K562 (cell line): ENCODE measurements at regions not wholly inside any gene's neighbourhood (a gene's known extent, or its start where the extent isn't known, plus 50 kb on each side); places are given as distances from the start of the nearest gene placed in this dataset.

Experiments used
- ELF2 ChIP-seq: fragments of 250-450 bp; sonication (Bioruptor Pico); IDR thresholded peaks from 2 replicates; pipeline ENCODE4 v1.5.0; 2021; ENCODE audit warnings: mild to moderate bottlenecking
- GABPB2 ChIP-seq: fragments of 250-450 bp; sonication (Bioruptor Pico); conservative IDR thresholded peaks from 2 replicates; pipeline ENCODE4 v1.5.1; 2021; ENCODE audit warnings: mild to moderate bottlenecking
- MAFF ChIP-seq: IDR thresholded peaks from 2 replicates; pipeline ENCODE4 v1.6.1; 2012; ENCODE audit warnings: low read length, improper control_type of control experiment
- MEF2D ChIP-seq: conservative IDR thresholded peaks from 2 replicates; pipeline ENCODE4 v1.6.1; 2016; ENCODE audit warnings: low read depth, missing genetic modification characterization, missing compliant biosample characterization
- NCOA1 ChIP-seq: fragments of 450-650 bp; IDR thresholded peaks from 2 replicates; pipeline ENCODE4 v1.6.1; 2016; ENCODE audit warnings: low read depth
- RUNX1 ChIP-seq: sonication (generic); IDR thresholded peaks from 2 replicates; pipeline ENCODE4 v1.6.1; 2016; ENCODE audit warnings: antibody characterized with exemption, low read depth
- SAFB ChIP-seq: fragments of 200-400 bp; formaldehyde crosslinking; IDR thresholded peaks from 2 replicates; pipeline ENCODE4 v1.6.1; 2017; ENCODE audit warnings: low read depth, low read length, borderline replicate concordance
- SNIP1 ChIP-seq: fragments of 450-650 bp; IDR thresholded peaks from 2 replicates; pipeline ENCODE4 v1.7.1; 2017; ENCODE audit warnings: low read depth, mild to moderate bottlenecking
- ZNF134 ChIP-seq: fragments of 250-450 bp; sonication (Bioruptor Pico); conservative IDR thresholded peaks from 2 replicates; pipeline ENCODE4 v1.4.0; 2020
- ZNF239 ChIP-seq: fragments of 250-450 bp; sonication (Bioruptor Pico); IDR thresholded peaks from 2 replicates; pipeline ENCODE4 v1.4.0; 2020; ENCODE audit warnings: mild to moderate bottlenecking
- ZNF695 ChIP-seq: fragments of 450-650 bp; formaldehyde crosslinking; IDR thresholded peaks from 2 replicates; pipeline ENCODE4 v1.4.0; 2020; ENCODE audit warnings: mild to moderate bottlenecking, moderate library complexity
- TF ChIP-seq, protein P1 (sequence below): sonication (generic); formaldehyde crosslinking; IDR thresholded peaks from 2 replicates; pipeline ENCODE4 v1.8.1; 2023; ENCODE audit warnings: missing genetic modification reagents, mild to moderate bottlenecking, borderline replicate concordance
- TF ChIP-seq, protein P2 (sequence below): fragments of 450-650 bp; IDR thresholded peaks from 2 replicates; pipeline ENCODE4 v1.6.1; 2016; ENCODE audit warnings: mild to moderate bottlenecking, moderate library complexity

DNA sequence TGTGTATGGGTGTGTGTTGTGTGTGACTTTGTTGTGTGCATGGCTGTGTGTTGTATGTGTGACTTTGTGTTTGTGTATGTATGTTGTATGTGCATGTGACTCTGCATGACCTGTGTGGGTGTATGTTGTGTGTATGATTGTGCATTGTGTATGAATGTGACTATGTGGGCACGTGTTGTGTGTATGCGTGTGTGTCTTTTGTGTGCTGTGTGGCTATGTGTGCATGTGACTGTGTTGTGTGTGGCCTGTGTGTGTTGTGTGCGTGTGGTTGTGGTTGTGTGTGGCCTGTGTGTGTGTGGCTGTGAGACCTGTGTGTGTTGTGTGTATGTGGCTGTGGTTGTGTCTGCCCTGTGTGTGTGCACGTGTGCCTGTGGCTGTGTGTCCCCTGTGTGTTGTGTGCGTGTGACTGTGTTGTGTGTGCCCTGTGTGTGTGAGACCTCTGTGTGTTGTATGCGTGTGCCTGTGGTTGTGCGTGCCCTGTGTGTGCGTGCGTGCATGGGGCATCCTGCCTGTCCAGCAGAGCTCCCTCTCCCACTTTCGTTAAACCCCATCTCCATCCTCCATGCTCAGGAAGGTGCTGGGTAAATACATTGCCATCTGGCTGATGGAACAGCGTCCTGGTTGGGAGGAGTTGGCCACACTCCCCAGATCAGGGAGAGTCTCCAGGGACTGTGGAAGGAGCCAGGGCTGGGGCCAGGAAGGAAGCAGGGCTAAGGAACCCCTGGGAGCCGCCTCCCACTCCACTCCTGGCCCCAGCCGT is 90.1 kb upstream of the GSE1 start (continued):
- TF ChIP-seq ZNF134 (CRISPR knock-in tag): no peak
- no peak for TF ChIP-seq NCOA1
- TF ChIP-seq, protein P1, sequence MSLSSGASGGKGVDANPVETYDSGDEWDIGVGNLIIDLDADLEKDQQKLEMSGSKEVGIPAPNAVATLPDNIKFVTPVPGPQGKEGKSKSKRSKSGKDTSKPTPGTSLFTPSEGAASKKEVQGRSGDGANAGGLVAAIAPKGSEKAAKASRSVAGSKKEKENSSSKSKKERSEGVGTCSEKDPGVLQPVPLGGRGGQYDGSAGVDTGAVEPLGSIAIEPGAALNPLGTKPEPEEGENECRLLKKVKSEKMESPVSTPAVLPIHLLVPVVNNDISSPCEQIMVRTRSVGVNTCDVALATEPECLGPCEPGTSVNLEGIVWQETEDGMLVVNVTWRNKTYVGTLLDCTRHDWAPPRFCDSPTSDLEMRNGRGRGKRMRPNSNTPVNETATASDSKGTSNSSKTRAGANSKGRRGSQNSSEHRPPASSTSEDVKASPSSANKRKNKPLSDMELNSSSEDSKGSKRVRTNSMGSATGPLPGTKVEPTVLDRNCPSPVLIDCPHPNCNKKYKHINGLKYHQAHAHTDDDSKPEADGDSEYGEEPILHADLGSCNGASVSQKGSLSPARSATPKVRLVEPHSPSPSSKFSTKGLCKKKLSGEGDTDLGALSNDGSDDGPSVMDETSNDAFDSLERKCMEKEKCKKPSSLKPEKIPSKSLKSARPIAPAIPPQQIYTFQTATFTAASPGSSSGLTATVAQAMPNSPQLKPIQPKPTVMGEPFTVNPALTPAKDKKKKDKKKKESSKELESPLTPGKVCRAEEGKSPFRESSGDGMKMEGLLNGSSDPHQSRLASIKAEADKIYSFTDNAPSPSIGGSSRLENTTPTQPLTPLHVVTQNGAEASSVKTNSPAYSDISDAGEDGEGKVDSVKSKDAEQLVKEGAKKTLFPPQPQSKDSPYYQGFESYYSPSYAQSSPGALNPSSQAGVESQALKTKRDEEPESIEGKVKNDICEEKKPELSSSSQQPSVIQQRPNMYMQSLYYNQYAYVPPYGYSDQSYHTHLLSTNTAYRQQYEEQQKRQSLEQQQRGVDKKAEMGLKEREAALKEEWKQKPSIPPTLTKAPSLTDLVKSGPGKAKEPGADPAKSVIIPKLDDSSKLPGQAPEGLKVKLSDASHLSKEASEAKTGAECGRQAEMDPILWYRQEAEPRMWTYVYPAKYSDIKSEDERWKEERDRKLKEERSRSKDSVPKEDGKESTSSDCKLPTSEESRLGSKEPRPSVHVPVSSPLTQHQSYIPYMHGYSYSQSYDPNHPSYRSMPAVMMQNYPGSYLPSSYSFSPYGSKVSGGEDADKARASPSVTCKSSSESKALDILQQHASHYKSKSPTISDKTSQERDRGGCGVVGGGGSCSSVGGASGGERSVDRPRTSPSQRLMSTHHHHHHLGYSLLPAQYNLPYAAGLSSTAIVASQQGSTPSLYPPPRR (CRISPR knock-in tag): no peak
- TF ChIP-seq RUNX1: no peak
- no peak for TF ChIP-seq SAFB
- TF ChIP-seq, protein P2, sequence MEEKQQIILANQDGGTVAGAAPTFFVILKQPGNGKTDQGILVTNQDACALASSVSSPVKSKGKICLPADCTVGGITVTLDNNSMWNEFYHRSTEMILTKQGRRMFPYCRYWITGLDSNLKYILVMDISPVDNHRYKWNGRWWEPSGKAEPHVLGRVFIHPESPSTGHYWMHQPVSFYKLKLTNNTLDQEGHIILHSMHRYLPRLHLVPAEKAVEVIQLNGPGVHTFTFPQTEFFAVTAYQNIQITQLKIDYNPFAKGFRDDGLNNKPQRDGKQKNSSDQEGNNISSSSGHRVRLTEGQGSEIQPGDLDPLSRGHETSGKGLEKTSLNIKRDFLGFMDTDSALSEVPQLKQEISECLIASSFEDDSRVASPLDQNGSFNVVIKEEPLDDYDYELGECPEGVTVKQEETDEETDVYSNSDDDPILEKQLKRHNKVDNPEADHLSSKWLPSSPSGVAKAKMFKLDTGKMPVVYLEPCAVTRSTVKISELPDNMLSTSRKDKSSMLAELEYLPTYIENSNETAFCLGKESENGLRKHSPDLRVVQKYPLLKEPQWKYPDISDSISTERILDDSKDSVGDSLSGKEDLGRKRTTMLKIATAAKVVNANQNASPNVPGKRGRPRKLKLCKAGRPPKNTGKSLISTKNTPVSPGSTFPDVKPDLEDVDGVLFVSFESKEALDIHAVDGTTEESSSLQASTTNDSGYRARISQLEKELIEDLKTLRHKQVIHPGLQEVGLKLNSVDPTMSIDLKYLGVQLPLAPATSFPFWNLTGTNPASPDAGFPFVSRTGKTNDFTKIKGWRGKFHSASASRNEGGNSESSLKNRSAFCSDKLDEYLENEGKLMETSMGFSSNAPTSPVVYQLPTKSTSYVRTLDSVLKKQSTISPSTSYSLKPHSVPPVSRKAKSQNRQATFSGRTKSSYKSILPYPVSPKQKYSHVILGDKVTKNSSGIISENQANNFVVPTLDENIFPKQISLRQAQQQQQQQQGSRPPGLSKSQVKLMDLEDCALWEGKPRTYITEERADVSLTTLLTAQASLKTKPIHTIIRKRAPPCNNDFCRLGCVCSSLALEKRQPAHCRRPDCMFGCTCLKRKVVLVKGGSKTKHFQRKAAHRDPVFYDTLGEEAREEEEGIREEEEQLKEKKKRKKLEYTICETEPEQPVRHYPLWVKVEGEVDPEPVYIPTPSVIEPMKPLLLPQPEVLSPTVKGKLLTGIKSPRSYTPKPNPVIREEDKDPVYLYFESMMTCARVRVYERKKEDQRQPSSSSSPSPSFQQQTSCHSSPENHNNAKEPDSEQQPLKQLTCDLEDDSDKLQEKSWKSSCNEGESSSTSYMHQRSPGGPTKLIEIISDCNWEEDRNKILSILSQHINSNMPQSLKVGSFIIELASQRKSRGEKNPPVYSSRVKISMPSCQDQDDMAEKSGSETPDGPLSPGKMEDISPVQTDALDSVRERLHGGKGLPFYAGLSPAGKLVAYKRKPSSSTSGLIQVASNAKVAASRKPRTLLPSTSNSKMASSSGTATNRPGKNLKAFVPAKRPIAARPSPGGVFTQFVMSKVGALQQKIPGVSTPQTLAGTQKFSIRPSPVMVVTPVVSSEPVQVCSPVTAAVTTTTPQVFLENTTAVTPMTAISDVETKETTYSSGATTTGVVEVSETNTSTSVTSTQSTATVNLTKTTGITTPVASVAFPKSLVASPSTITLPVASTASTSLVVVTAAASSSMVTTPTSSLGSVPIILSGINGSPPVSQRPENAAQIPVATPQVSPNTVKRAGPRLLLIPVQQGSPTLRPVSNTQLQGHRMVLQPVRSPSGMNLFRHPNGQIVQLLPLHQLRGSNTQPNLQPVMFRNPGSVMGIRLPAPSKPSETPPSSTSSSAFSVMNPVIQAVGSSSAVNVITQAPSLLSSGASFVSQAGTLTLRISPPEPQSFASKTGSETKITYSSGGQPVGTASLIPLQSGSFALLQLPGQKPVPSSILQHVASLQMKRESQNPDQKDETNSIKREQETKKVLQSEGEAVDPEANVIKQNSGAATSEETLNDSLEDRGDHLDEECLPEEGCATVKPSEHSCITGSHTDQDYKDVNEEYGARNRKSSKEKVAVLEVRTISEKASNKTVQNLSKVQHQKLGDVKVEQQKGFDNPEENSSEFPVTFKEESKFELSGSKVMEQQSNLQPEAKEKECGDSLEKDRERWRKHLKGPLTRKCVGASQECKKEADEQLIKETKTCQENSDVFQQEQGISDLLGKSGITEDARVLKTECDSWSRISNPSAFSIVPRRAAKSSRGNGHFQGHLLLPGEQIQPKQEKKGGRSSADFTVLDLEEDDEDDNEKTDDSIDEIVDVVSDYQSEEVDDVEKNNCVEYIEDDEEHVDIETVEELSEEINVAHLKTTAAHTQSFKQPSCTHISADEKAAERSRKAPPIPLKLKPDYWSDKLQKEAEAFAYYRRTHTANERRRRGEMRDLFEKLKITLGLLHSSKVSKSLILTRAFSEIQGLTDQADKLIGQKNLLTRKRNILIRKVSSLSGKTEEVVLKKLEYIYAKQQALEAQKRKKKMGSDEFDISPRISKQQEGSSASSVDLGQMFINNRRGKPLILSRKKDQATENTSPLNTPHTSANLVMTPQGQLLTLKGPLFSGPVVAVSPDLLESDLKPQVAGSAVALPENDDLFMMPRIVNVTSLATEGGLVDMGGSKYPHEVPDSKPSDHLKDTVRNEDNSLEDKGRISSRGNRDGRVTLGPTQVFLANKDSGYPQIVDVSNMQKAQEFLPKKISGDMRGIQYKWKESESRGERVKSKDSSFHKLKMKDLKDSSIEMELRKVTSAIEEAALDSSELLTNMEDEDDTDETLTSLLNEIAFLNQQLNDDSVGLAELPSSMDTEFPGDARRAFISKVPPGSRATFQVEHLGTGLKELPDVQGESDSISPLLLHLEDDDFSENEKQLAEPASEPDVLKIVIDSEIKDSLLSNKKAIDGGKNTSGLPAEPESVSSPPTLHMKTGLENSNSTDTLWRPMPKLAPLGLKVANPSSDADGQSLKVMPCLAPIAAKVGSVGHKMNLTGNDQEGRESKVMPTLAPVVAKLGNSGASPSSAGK: no peak
- TF ChIP-seq ELF2 (CRISPR knock-in tag): no peak
- no peak for TF ChIP-seq ZNF239 (CRISPR knock-in tag)
- TF ChIP-seq MAFF: no peak
- no peak for TF ChIP-seq MEF2D (tag)
- no peak for TF ChIP-seq SNIP1
- TF ChIP-seq ZNF695 (CRISPR knock-in tag): no peak
- no peak for TF ChIP-seq GABPB2 (CRISPR knock-in tag)
